ENCODE measurements at regions not wholly inside any gene's neighbourhood (a gene's known extent, or its start where the extent isn't known, plus 50 kb on each side); places are given as distances from the start of the nearest gene placed in this dataset.
A peak's percentile ranks its signal among the peaks of the same experiment; 100 is the strongest.
"Not testable (repeated sequence)": the region's sequence is repeated elsewhere in the genome, so short reads cannot be mapped to it uniquely, and the experiment has no call there.

GRCh38 chr22:12384612-12385011 is 3143.4 kb upstream of the OR11H1 start:
- not testable (repeated sequence) for DNase-seq

- DNase-seq = peak in 1 of 2 donors; percentile 10
Measured at GRCh38 chr22:12388824-12389800, 3138.9 kb upstream of the OR11H1 start.

- not testable (repeated sequence) for DNase-seq
Measured at GRCh38 chr22:12397270-12397669, 3130.7 kb upstream of the OR11H1 start.

GRCh38 chr22:12401942-12402341 is 3126.1 kb upstream of the OR11H1 start:
- not testable (repeated sequence) for DNase-seq

GRCh38 chr22:12402531-12402930 is 3125.5 kb upstream of the OR11H1 start:
- not testable (repeated sequence) for DNase-seq

- not testable (repeated sequence) for DNase-seq
Measured at GRCh38 chr22:12435890-12436289, 3092.1 kb upstream of the OR11H1 start.

Data from CD4-positive, alpha-beta T cell treated with Interleukin-4 for 1 hour (primary cell).